ENCODE measurements at regions not wholly inside any gene's neighbourhood (a gene's known extent, or its start where the extent isn't known, plus 50 kb on each side); places are given as distances from the start of the nearest gene placed in this dataset.

GRCh38 chr2:52386433-52387030, 1354.6 kb upstream of the NRXN1 start:
- TF ChIP-seq POLR2A (IDR thresholded peaks at IDR 0.05), result no peak
- in situ Hi-C loops (cut with MboI; ENCODE audit: low sequenced_read_pairs in 4 of 4), result no loop called here
- Histone ChIP-seq H3K36me3 (no peaks in the 10 kb centered on the region), H3K27ac (no peak overlapping the region), H3K27me3 (no peaks in the 10 kb centered on the region), H3K4me1 (no peaks in the 10 kb centered on the region), H3K9me3 (no peaks in the 10 kb centered on the region), H3K4me3 (no peak overlapping the region)
- no peak for ATAC-seq
- no peak for DNase-seq
- intact Hi-C loops (cut with DNase I; ENCODE audit: low total_unique reads), result no loop called here

- Histone ChIP-seq H3K27ac (no peak overlapping the region), H3K9me3 (no peaks in the 10 kb centered on the region), H3K36me3 (no peaks in the 10 kb centered on the region), H3K4me3 (no peak overlapping the region), H3K4me1 (no peaks in the 10 kb centered on the region), H3K27me3 (no peaks in the 10 kb centered on the region)
- in situ Hi-C loops (cut with MboI; ENCODE audit: low sequenced_read_pairs in 4 of 4) (no loop called here), intact Hi-C loops (cut with DNase I; ENCODE audit: low total_unique reads) (no loop called here)
- ATAC-seq (no peak), DNase-seq (no peak)
- no peak for TF ChIP-seq POLR2A (IDR thresholded peaks at IDR 0.05)
- no peak for TF ChIP-seq CTCF (IDR thresholded peaks at IDR 0.05 in 4 of 5, conservative IDR thresholded peaks at IDR 0.05 in 1 of 5)
These were observed 1351.6 kb upstream of the NRXN1 start for GRCh38 chr2:52383541-52383940.

- ATAC-seq, result no peak
- no peaks in the 10 kb centered on the region for H3K4me1 ChIP-seq
- DNase-seq, result no peak
- H3K27me3 ChIP-seq, result no peaks in the 10 kb centered on the region
- in situ Hi-C loops (cut with MboI; ENCODE audit: low sequenced_read_pairs in 4 of 4) (no loop called here), intact Hi-C loops (cut with DNase I; ENCODE audit: low total_unique reads) (no loop called here)
- H3K9me3 ChIP-seq, result no peaks in the 10 kb centered on the region
- H3K36me3 ChIP-seq, result no peaks in the 10 kb centered on the region
- TF ChIP-seq POLR2A (IDR thresholded peaks at IDR 0.05) (no peak), CTCF (IDR thresholded peaks at IDR 0.05 in 4 of 5, conservative IDR thresholded peaks at IDR 0.05 in 1 of 5) (no peak)
- H3K4me3 ChIP-seq, result no peak overlapping the region
- no peak overlapping the region for H3K27ac ChIP-seq
These were observed 1337.2 kb upstream of the NRXN1 start for GRCh38 chr2:52369178-52369577.

- DNase-seq (no peak), ATAC-seq (no peak)
- intact Hi-C loops (cut with DNase I; ENCODE audit: low total_unique reads), result no loop called here
- no peaks in the 10 kb centered on the region for H3K27me3 ChIP-seq
- H3K4me1 ChIP-seq, result no peaks in the 10 kb centered on the region
- no peak overlapping the region for H3K27ac ChIP-seq
- TF ChIP-seq POLR2A (IDR thresholded peaks at IDR 0.05) (no peak), CTCF (IDR thresholded peaks at IDR 0.05 in 4 of 5, conservative IDR thresholded peaks at IDR 0.05 in 1 of 5) (no peak)
- no peaks in the 10 kb centered on the region for H3K36me3 ChIP-seq
- no peak overlapping the region for H3K4me3 ChIP-seq
- no peaks in the 10 kb centered on the region for H3K9me3 ChIP-seq
- in situ Hi-C loops (cut with MboI; ENCODE audit: low sequenced_read_pairs in 4 of 4), result no loop called here
These were observed 1336.2 kb upstream of the NRXN1 start for GRCh38 chr2:52368141-52368540.

GRCh38 chr2:52365946-52366345, 1334.0 kb upstream of the NRXN1 start:
- in situ Hi-C loops (cut with MboI; ENCODE audit: low sequenced_read_pairs in 4 of 4), result no loop called here
- H3K4me1 ChIP-seq, result no peaks in the 10 kb centered on the region

More at GRCh38 chr2:52365946-52366345, 1334.0 kb upstream of the NRXN1 start:
- Histone ChIP-seq H3K27ac (no peak overlapping the region), H3K9me3 (no peaks in the 10 kb centered on the region), H3K27me3 (no peaks in the 10 kb centered on the region), H3K36me3 (no peaks in the 10 kb centered on the region), H3K4me3 (no peak overlapping the region)
- intact Hi-C loops (cut with DNase I; ENCODE audit: low total_unique reads), result no loop called here
- no peak for TF ChIP-seq CTCF (IDR thresholded peaks at IDR 0.05 in 4 of 5, conservative IDR thresholded peaks at IDR 0.05 in 1 of 5)
- no peak for TF ChIP-seq POLR2A (IDR thresholded peaks at IDR 0.05)
- no peak for DNase-seq
- ATAC-seq, result no peak

Data from gastrocnemius medialis (tissue), 4 donors.